ENCODE measurements at regions not wholly inside any gene's neighbourhood (a gene's known extent, or its start where the extent isn't known, plus 50 kb on each side); places are given as distances from the start of the nearest gene placed in this dataset.
"Not testable (repeated sequence)": the region's sequence is repeated elsewhere in the genome, so short reads cannot be mapped to it uniquely, and the experiment has no call there.

- TF ChIP-seq CTCF (conservative IDR thresholded peaks at IDR 0.05 in 1 of 2, IDR thresholded peaks at IDR 0.05 in 1 of 2; ENCODE audit: low read depth in 1 of 2, low read length in 2 of 2); EZH2 (IDR thresholded peaks at IDR 0.05; ENCODE audit: low read length, missing control alignments): not testable (repeated sequence)
Measured at GRCh38 chr2:110338277-110339003, 126.1 kb upstream of the MTLN start.
